ENCODE measurements at regions not wholly inside any gene's neighbourhood (a gene's known extent, or its start where the extent isn't known, plus 50 kb on each side); places are given as distances from the start of the nearest gene placed in this dataset.

GRCh38 chr12:68435816-68436215 is 103.7 kb upstream of the MDM1 start:
- POLR2A ChIA-PET = interaction anchor here (0.9 kb wide), 1 partner anchor 373 kb away, joined by 3 read pairs; the partner anchor contains the start of gene MDM2
- no peak overlapping the region for H3K4me3 ChIP-seq (ENCODE audit: low read length)
- CTCF ChIA-PET = no interaction called here

GRCh38 chr12:68438601-68439000 is 106.4 kb upstream of the MDM1 start:
- Mint-ChIP-seq H3K9me3 (no peaks in the 10 kb centered on the region), H3K36me3 (ENCODE audit: low read depth) (no peaks in the 10 kb centered on the region), H3K4me1 (ENCODE audit: low read depth) (peaks cover 23% of the 10 kb centered on the region), H3K4me3 (no peak overlapping the region), H3K27ac (no peak overlapping the region), H3K27me3 (no peaks in the 10 kb centered on the region)
- ChIA-PET CTCF (no interaction called here), POLR2A (no interaction called here)
- Histone ChIP-seq H3K27ac (ENCODE audit: low read depth in 1 of 2, low read length in 2 of 2) (no peak overlapping the region), H3K27me3 (ENCODE audit: control insufficient read depth in 1 of 2, insufficient read depth in 2 of 2, low read length in 2 of 2) (no peaks in the 10 kb centered on the region), H3K4me3 (ENCODE audit: low read length) (no peak overlapping the region), H3K36me3 (ENCODE audit: insufficient read depth, low read length) (no peaks in the 10 kb centered on the region), H3K9me3 (ENCODE audit: control insufficient read depth in 1 of 2, insufficient read depth in 1 of 2, low read length in 2 of 2) (peaks cover 3 to 5% of the 10 kb centered on the region in 2 experiments), H3K4me1 (ENCODE audit: insufficient read depth, low read length) (peaks cover 23% of the 10 kb centered on the region)
- DNase-seq = no peak
- no peak for TF ChIP-seq CTCF (IDR thresholded peaks at IDR 0.05)
- no peak for ATAC-seq (ENCODE audit: poor library complexity)
- intact Hi-C loops (cut with DNase I, micrococcal nuclease) = no loop called here

More at GRCh38 chr12:68435816-68436215, 103.7 kb upstream of the MDM1 start:
- H3K36me3 ChIP-seq (ENCODE audit: insufficient read depth, low read length) = no peaks in the 10 kb centered on the region
- no peak overlapping the region for H3K4me3 Mint-ChIP-seq
- no peaks in the 10 kb centered on the region for H3K36me3 Mint-ChIP-seq (ENCODE audit: low read depth)
- no peak for DNase-seq
- no peak for ATAC-seq (ENCODE audit: poor library complexity)
- H3K4me1 Mint-ChIP-seq (ENCODE audit: low read depth) = peaks cover 6% of the 10 kb centered on the region
- H3K27ac ChIP-seq (ENCODE audit: low read depth in 1 of 2, low read length in 2 of 2) = no peak overlapping the region
- no peak overlapping the region for H3K27ac Mint-ChIP-seq
- TF ChIP-seq CTCF (IDR thresholded peaks at IDR 0.05) = no peak
- H3K9me3 ChIP-seq (ENCODE audit: control insufficient read depth in 1 of 2, insufficient read depth in 1 of 2, low read length in 2 of 2) = peaks cover 0 to 5% of the 10 kb centered on the region in 2 experiments
- no peaks in the 10 kb centered on the region for H3K27me3 Mint-ChIP-seq
- H3K27me3 ChIP-seq (ENCODE audit: control insufficient read depth in 1 of 2, insufficient read depth in 2 of 2, low read length in 2 of 2) = no peaks in the 10 kb centered on the region
- no peaks in the 10 kb centered on the region for H3K9me3 Mint-ChIP-seq
- H3K4me1 ChIP-seq (ENCODE audit: insufficient read depth, low read length) = peaks cover 15% of the 10 kb centered on the region
- intact Hi-C loops (cut with DNase I, micrococcal nuclease) = no loop called here

- no peak for ATAC-seq (ENCODE audit: poor library complexity)
- Mint-ChIP-seq H3K27ac (no peak overlapping the region), H3K4me3 (no peak overlapping the region)
Measured at GRCh38 chr12:68439368-68440045, 107.3 kb upstream of the MDM1 start.

More at GRCh38 chr12:68439368-68440045, 107.3 kb upstream of the MDM1 start:
- DNase-seq = no peak
- Mint-ChIP-seq H3K27me3 (no peaks in the 10 kb centered on the region), H3K4me1 (ENCODE audit: low read depth) (peaks cover 23% of the 10 kb centered on the region), H3K9me3 (no peaks in the 10 kb centered on the region), H3K36me3 (ENCODE audit: low read depth) (no peaks in the 10 kb centered on the region)
- Histone ChIP-seq H3K9me3 (ENCODE audit: control insufficient read depth in 1 of 2, insufficient read depth in 1 of 2, low read length in 2 of 2) (peaks cover 3 to 5% of the 10 kb centered on the region in 2 experiments), H3K4me1 (ENCODE audit: insufficient read depth, low read length) (peaks cover 23% of the 10 kb centered on the region), H3K4me3 (ENCODE audit: low read length) (no peak overlapping the region), H3K27me3 (ENCODE audit: control insufficient read depth in 1 of 2, insufficient read depth in 2 of 2, low read length in 2 of 2) (no peaks in the 10 kb centered on the region), H3K36me3 (ENCODE audit: insufficient read depth, low read length) (no peaks in the 10 kb centered on the region), H3K27ac (ENCODE audit: low read depth in 1 of 2, low read length in 2 of 2) (no peak overlapping the region)
- CTCF ChIA-PET = no interaction called here
- intact Hi-C loops (cut with DNase I, micrococcal nuclease) = no loop called here
- POLR2A ChIA-PET = no interaction called here
- TF ChIP-seq CTCF (IDR thresholded peaks at IDR 0.05) = no peak

Data from CD4-positive, alpha-beta T cell (primary cell).